ENCODE measurements at regions not wholly inside any gene's neighbourhood (a gene's known extent, or its start where the extent isn't known, plus 50 kb on each side); places are given as distances from the start of the nearest gene placed in this dataset.

GRCh38 chr12:90026516-90026915 lies 317.9 kb upstream of the ATP2B1 start:
- DNase-seq (ENCODE audit: low spot score in 2 of 2): no peak
- H3K4me3 ChIP-seq (ENCODE audit: low read depth, poor library complexity, severe bottlenecking): no peak overlapping the region
- TF ChIP-seq CTCF (IDR thresholded peaks at IDR 0.05): no peak
- TF ChIP-seq POLR2A (IDR thresholded peaks at IDR 0.05): no peak
- WGBS, 2 donors: 93 to 94% methylated on average over 9 of the region's 9 CpGs
- intact Hi-C loops (cut with DNase I; ENCODE audit: low total_unique reads): no loop called here

- DNase-seq (ENCODE audit: low spot score in 2 of 2): no peak
- WGBS, 2 donors: 44 to 51% methylated on average over 6 of the region's 6 CpGs
- no peak overlapping the region for H3K4me3 ChIP-seq (ENCODE audit: low read depth, poor library complexity, severe bottlenecking)
- intact Hi-C loops (cut with DNase I; ENCODE audit: low total_unique reads): no loop called here
- TF ChIP-seq CTCF (IDR thresholded peaks at IDR 0.05) (no peak), POLR2A (IDR thresholded peaks at IDR 0.05) (no peak)
Measured at GRCh38 chr12:90024262-90024661, 315.6 kb upstream of the ATP2B1 start.

GRCh38 chr12:90023207-90023900 lies 314.7 kb upstream of the ATP2B1 start:
- intact Hi-C loops (cut with DNase I; ENCODE audit: low total_unique reads): no loop called here
- no peak overlapping the region for H3K4me3 ChIP-seq (ENCODE audit: low read depth, poor library complexity, severe bottlenecking)
- WGBS, 2 donors: 90 to 100% methylated on average over 1 of the region's 1 CpG
- no peak for TF ChIP-seq CTCF (IDR thresholded peaks at IDR 0.05)
- no peak for TF ChIP-seq POLR2A (IDR thresholded peaks at IDR 0.05)
- no peak for DNase-seq (ENCODE audit: low spot score in 2 of 2)

GRCh38 chr12:90021795-90022440 lies 313.3 kb upstream of the ATP2B1 start:
- intact Hi-C loops (cut with DNase I; ENCODE audit: low total_unique reads): no loop called here
- no peak overlapping the region for H3K4me3 ChIP-seq (ENCODE audit: low read depth, poor library complexity, severe bottlenecking)
- TF ChIP-seq POLR2A (IDR thresholded peaks at IDR 0.05): no peak
- TF ChIP-seq CTCF (IDR thresholded peaks at IDR 0.05): no peak
- WGBS, 2 donors: 74 to 77% methylated on average over 2 of the region's 2 CpGs
- DNase-seq (ENCODE audit: low spot score in 2 of 2): no peak

- intact Hi-C loops (cut with DNase I; ENCODE audit: low total_unique reads): no loop called here
- DNase-seq (ENCODE audit: low spot score in 2 of 2): no peak
- 85 to 86% methylated on average over 6 of the region's 6 CpGs for WGBS, 2 donors
- TF ChIP-seq POLR2A (IDR thresholded peaks at IDR 0.05) (no peak), CTCF (IDR thresholded peaks at IDR 0.05) (no peak)
- no peak overlapping the region for H3K4me3 ChIP-seq (ENCODE audit: low read depth, poor library complexity, severe bottlenecking)
Measured at GRCh38 chr12:90020881-90021280, 312.2 kb upstream of the ATP2B1 start.
